Astrocyte (in vitro differentiated cells and primary cell): ENCODE measurements at regions not wholly inside any gene's neighbourhood (a gene's known extent, or its start where the extent isn't known, plus 50 kb on each side); places are given as distances from the start of the nearest gene placed in this dataset.

Source experiments
- DNase-seq: peaks from one replicate; pipeline ENCODE4 v3.0.0-alpha.2; 2010; ENCODE audit warnings: low read depth
- FAIRE-seq: peaks from 2 replicates; lab custom pipeline; 2011; peaks lifted over from hg19 to GRCh38; lab: Jason Lieb, UNC
- H2AFZ ChIP-seq: 2 replicates; pipeline ENCODE4 v1.6.0; 2012; ENCODE audit warnings: low read depth, low read length, inconsistent platforms
- H3K27ac ChIP-seq: 2 replicates; pipeline ENCODE4 v1.5.1; 2011; ENCODE audit warnings: low read depth, low read length, inconsistent platforms
- H3K27me3 ChIP-seq: 2 replicates; pipeline ENCODE4 v1.6.0; 2011; ENCODE audit warnings: low read length, inconsistent platforms; ENCODE audit not compliant: insufficient read depth
- H3K36me3 ChIP-seq: 2 replicates; pipeline ENCODE4 v1.5.1; 2011; ENCODE audit warnings: low read length, inconsistent platforms; ENCODE audit not compliant: insufficient read depth
- H3K4me1 ChIP-seq: 2 replicates; pipeline ENCODE4 v1.5.1; 2011; ENCODE audit warnings: low read length, inconsistent platforms; ENCODE audit not compliant: insufficient read depth
- H3K4me2 ChIP-seq: 2 replicates; pipeline ENCODE4 v1.6.0; 2012; ENCODE audit warnings: low read length, inconsistent platforms
- H3K4me3 ChIP-seq: 2 replicates; pipeline ENCODE4 v1.5.1; 2011; ENCODE audit warnings: low read depth, mild to moderate bottlenecking, low read length, inconsistent platforms; ENCODE audit not compliant: insufficient read depth
- H3K79me2 ChIP-seq: 2 replicates; pipeline ENCODE4 v1.6.0; 2012; ENCODE audit warnings: mild to moderate bottlenecking, low read length, inconsistent platforms; ENCODE audit not compliant: insufficient read depth
- H3K9ac ChIP-seq: 2 replicates; pipeline ENCODE4 v1.6.0; 2012; ENCODE audit warnings: mild to moderate bottlenecking, low read length, inconsistent platforms
- H3K9me3 ChIP-seq: 2 replicates; pipeline ENCODE4 v1.5.1; 2012; ENCODE audit warnings: low read depth, mild to moderate bottlenecking, low read length, inconsistent platforms; ENCODE audit not compliant: insufficient read depth
- H4K20me1 ChIP-seq: 2 replicates; pipeline ENCODE4 v1.6.0; 2012; ENCODE audit warnings: low read length, inconsistent platforms; ENCODE audit not compliant: insufficient read depth
- H3K27ac Mint-ChIP-seq: one replicate; pipeline ENCODE4 v1.8.0; 2021; ENCODE audit warnings: mild to moderate bottlenecking, mixed read lengths; ENCODE audit not compliant: unreplicated experiment
- H3K27me3 Mint-ChIP-seq: one replicate; pipeline ENCODE4 v1.8.0; 2021; ENCODE audit warnings: low read depth, mixed read lengths; ENCODE audit not compliant: unreplicated experiment
- H3K36me3 Mint-ChIP-seq: one replicate; pipeline ENCODE4 v1.8.0; 2021; ENCODE audit warnings: low read depth, mixed read lengths; ENCODE audit not compliant: unreplicated experiment
- H3K4me1 Mint-ChIP-seq: one replicate; pipeline ENCODE4 v1.8.0; 2021; ENCODE audit warnings: low read depth, mixed read lengths; ENCODE audit not compliant: unreplicated experiment
- H3K4me3 Mint-ChIP-seq: one replicate; pipeline ENCODE4 v1.8.0; 2021; ENCODE audit warnings: mild to moderate bottlenecking, moderate library complexity, mixed read lengths; ENCODE audit not compliant: unreplicated experiment
- H3K9me3 Mint-ChIP-seq: one replicate; pipeline ENCODE4 v1.8.0; 2021; ENCODE audit warnings: mild to moderate bottlenecking, mixed read lengths; ENCODE audit not compliant: unreplicated experiment
- CTCF ChIP-seq: IDR thresholded peaks from 2 replicates; pipeline ENCODE4 v1.5.1; 2011; ENCODE audit warnings: low read depth, mild to moderate bottlenecking, inconsistent platforms, low read length, moderate library complexity; ENCODE audit not compliant: insufficient read depth
- EZH2 ChIP-seq: IDR thresholded peaks from 2 replicates; pipeline ENCODE4 v1.6.1; 2012; ENCODE audit warnings: mild to moderate bottlenecking, low read length, inconsistent platforms; ENCODE audit not compliant: insufficient read depth

- Histone ChIP-seq H4K20me1 (no peaks in the 10 kb centered on the region), H3K4me2 (no peak overlapping the region), H3K4me3 (no peak overlapping the region), H3K36me3 (no peaks in the 10 kb centered on the region), H3K27ac (no peak overlapping the region), H2AFZ (no peak overlapping the region), H3K4me1 (peaks cover 3% of the 10 kb centered on the region), H3K79me2 (no peaks in the 10 kb centered on the region), H3K9ac (no peak overlapping the region), H3K27me3 (no peaks in the 10 kb centered on the region), H3K9me3 (peaks cover 3% of the 10 kb centered on the region)
- FAIRE-seq = no peak
- DNase-seq = no peak
- no peak for TF ChIP-seq EZH2
- TF ChIP-seq CTCF = no peak
- no peak overlapping the region for H3K4me3 Mint-ChIP-seq
- H3K4me1 Mint-ChIP-seq = no peaks in the 10 kb centered on the region
- H3K27ac Mint-ChIP-seq = no peak overlapping the region
- H3K9me3 Mint-ChIP-seq = peaks cover 4% of the 10 kb centered on the region
- no peaks in the 10 kb centered on the region for H3K27me3 Mint-ChIP-seq
- no peaks in the 10 kb centered on the region for H3K36me3 Mint-ChIP-seq
These were observed 252.7 kb downstream of the SKIDA1 start for GRCh38 chr10:21272643-21273399.

GRCh38 chr10:21270976-21271375, 254.5 kb downstream of the SKIDA1 start:
- DNase-seq (no peak), FAIRE-seq (no peak)
- H3K9me3 ChIP-seq = peaks cover 3% of the 10 kb centered on the region
- no peaks in the 10 kb centered on the region for H3K36me3 ChIP-seq
- H3K27ac Mint-ChIP-seq = no peak overlapping the region
- H3K4me3 Mint-ChIP-seq = no peak overlapping the region
- peaks cover 3% of the 10 kb centered on the region for H3K4me1 ChIP-seq
- H3K27me3 Mint-ChIP-seq = no peaks in the 10 kb centered on the region
- no peak overlapping the region for H3K4me3 ChIP-seq
- H3K27ac ChIP-seq = no peak overlapping the region
- no peaks in the 10 kb centered on the region for H3K27me3 ChIP-seq
- H3K9me3 Mint-ChIP-seq = peaks cover 4% of the 10 kb centered on the region
- no peak overlapping the region for H3K4me2 ChIP-seq
- no peak overlapping the region for H3K9ac ChIP-seq
- no peaks in the 10 kb centered on the region for H3K79me2 ChIP-seq
- H4K20me1 ChIP-seq = no peaks in the 10 kb centered on the region
- no peak overlapping the region for H2AFZ ChIP-seq
- no peaks in the 10 kb centered on the region for H3K36me3 Mint-ChIP-seq
- peaks cover under 1% of the 10 kb centered on the region for H3K4me1 Mint-ChIP-seq
- TF ChIP-seq CTCF (no peak), EZH2 (no peak)

- H3K79me2 ChIP-seq = no peaks in the 10 kb centered on the region
- no peak overlapping the region for H2AFZ ChIP-seq
- Mint-ChIP-seq H3K4me3 (no peak overlapping the region), H3K4me1 (peaks cover 10% of the 10 kb centered on the region), H3K36me3 (no peaks in the 10 kb centered on the region), H3K27me3 (no peaks in the 10 kb centered on the region), H3K9me3 (no peaks in the 10 kb centered on the region), H3K27ac (no peak overlapping the region)
- H4K20me1 ChIP-seq = no peaks in the 10 kb centered on the region
- no peak for FAIRE-seq
- no peak overlapping the region for H3K4me2 ChIP-seq
- no peaks in the 10 kb centered on the region for H3K9me3 ChIP-seq
- no peaks in the 10 kb centered on the region for H3K36me3 ChIP-seq
- H3K27me3 ChIP-seq = no peaks in the 10 kb centered on the region
- H3K27ac ChIP-seq = no peak overlapping the region
- TF ChIP-seq CTCF = no peak
- no peak for DNase-seq
- H3K9ac ChIP-seq = no peak overlapping the region
- no peak overlapping the region for H3K4me3 ChIP-seq
- H3K4me1 ChIP-seq = peaks cover 3% of the 10 kb centered on the region
These were observed 256.2 kb downstream of the SKIDA1 start for GRCh38 chr10:21269289-21269688.
